ENCODE measurements at regions not wholly inside any gene's neighbourhood (a gene's known extent, or its start where the extent isn't known, plus 50 kb on each side); places are given as distances from the start of the nearest gene placed in this dataset.
"Not testable (repeated sequence)": the region's sequence is repeated elsewhere in the genome, so short reads cannot be mapped to it uniquely, and the experiment has no call there.

DNA sequence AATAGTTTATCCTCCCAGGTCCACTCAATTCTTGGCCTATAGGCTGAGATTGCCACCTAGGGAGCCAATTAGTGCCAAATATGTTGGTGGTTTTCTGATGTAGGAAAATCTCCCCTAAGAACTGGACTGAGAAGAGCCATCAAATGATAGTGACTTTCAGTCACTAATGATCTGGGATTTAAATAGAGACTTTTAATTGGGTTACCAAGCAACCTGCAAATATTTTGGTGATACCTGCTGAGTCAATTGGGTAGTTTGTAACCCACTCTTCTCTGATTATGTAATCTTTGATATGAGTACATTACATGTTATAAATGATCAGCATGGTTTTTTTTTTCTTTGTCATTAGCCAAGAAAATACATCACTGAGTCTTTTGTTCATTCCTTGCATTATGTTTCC is 600.8 kb downstream of the TTLL7 start:
- intact Hi-C loops (cut with micrococcal nuclease; ENCODE audit: unreplicated experiment); H3K4me3 ChIP-seq; SMC1A ChIA-PET (ENCODE audit: uncharacterized antibody, unreplicated experiment); H3K9me3 ChIP-seq (replicated peaks; ENCODE audit: control insufficient read depth, insufficient read depth, low read length); H3K79me2 ChIP-seq (ENCODE audit: control insufficient read depth, insufficient read depth, low read length); H4K20me1 ChIP-seq (ENCODE audit: control insufficient read depth, insufficient read depth); FAIRE-seq; in situ Hi-C loops (cut with MboI); H3K9ac ChIP-seq (ENCODE audit: control insufficient read depth, insufficient read depth, low read length); H3K27ac ChIP-seq (ENCODE audit: control insufficient read depth, insufficient read depth); H2AFZ ChIP-seq (ENCODE audit: control insufficient read depth, low read depth, low read length); POLR2A ChIA-PET; H3K36me3 ChIP-seq (ENCODE audit: control insufficient read depth in 2 of 2, insufficient read depth in 2 of 2, low read length in 1 of 2); DNase-seq (ENCODE audit: low read depth, low spot score); BruUV-seq (replicated peaks); H3K4me2 ChIP-seq (ENCODE audit: control insufficient read depth, insufficient read depth); CTCF ChIA-PET; H3K4me1 ChIP-seq (ENCODE audit: control insufficient read depth, insufficient read depth, low read length); RAD21 ChIA-PET (ENCODE audit: unreplicated experiment); H3K27me3 ChIP-seq (replicated peaks in 1 of 2; ENCODE audit: control insufficient read depth in 2 of 2, insufficient read depth in 2 of 2, low read length in 1 of 2): not testable (repeated sequence)
- peak; percentile 52; the same call in 1 of the 2 replicates for TF ChIP-seq ZNF24 (IDR thresholded peaks at IDR 0.05)
- peak; percentile 31; the same call in 1 of the 2 replicates for TF ChIP-seq IRF4 (IDR thresholded peaks at IDR 0.05; ENCODE audit: low read depth, low read length)
- TF ChIP-seq, protein P1, sequence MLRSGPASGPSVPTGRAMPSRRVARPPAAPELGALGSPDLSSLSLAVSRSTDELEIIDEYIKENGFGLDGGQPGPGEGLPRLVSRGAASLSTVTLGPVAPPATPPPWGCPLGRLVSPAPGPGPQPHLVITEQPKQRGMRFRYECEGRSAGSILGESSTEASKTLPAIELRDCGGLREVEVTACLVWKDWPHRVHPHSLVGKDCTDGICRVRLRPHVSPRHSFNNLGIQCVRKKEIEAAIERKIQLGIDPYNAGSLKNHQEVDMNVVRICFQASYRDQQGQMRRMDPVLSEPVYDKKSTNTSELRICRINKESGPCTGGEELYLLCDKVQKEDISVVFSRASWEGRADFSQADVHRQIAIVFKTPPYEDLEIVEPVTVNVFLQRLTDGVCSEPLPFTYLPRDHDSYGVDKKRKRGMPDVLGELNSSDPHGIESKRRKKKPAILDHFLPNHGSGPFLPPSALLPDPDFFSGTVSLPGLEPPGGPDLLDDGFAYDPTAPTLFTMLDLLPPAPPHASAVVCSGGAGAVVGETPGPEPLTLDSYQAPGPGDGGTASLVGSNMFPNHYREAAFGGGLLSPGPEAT (IDR thresholded peaks at IDR 0.05; ENCODE audit: low read depth), result 0 out of 2 replicates have a peak, but pooled peaks have one; percentile 28
- TF ChIP-seq BMI1 (IDR thresholded peaks at IDR 0.05; ENCODE audit: borderline replicate concordance), result peak; percentile 41; the same call in 1 of the 2 replicates
- TF ChIP-seq ATF7 (IDR thresholded peaks at IDR 0.05; ENCODE audit: low read depth), result peak; percentile 75
- peak; percentile 71 for TF ChIP-seq JUNB (IDR thresholded peaks at IDR 0.05)
- TF ChIP-seq MTA2 (IDR thresholded peaks at IDR 0.05; ENCODE audit: low read depth), result peak; percentile 89
- peak; percentile 24; the same call in 1 of the 2 replicates for TF ChIP-seq NFIC (IDR thresholded peaks at IDR 0.05; ENCODE audit: low read depth, low read length)
- TF ChIP-seq IKZF1 (conservative IDR thresholded peaks at IDR 0.05), result 0 out of 2 replicates have a peak, but pooled peaks have one; percentile 18
- peak; percentile 86 for ATAC-seq

DNA sequence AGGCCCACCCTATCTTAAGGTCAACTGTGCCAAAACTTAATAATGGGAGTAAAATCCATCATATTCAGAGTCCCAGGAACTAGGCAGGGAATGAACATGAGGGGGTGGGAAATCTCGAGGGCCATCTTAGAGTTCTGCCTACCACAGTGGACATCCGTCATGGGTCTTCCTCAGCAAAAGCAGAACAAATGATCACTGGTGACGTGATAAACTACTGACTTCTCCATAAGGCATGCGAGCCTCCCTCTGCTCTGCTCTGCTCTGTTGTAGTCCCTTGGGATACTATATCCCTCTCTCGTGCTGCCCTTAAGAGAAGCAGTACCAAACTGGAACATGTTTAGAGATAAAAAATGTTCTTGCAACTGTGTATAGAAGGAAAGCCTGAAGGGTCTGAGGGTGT is 603.8 kb downstream of the TTLL7 start:
- H3K79me2 ChIP-seq (ENCODE audit: control insufficient read depth, insufficient read depth, low read length); CTCF ChIA-PET; intact Hi-C loops (cut with micrococcal nuclease; ENCODE audit: unreplicated experiment); H3K4me1 ChIP-seq (ENCODE audit: control insufficient read depth, insufficient read depth, low read length); H3K4me2 ChIP-seq (ENCODE audit: control insufficient read depth, insufficient read depth); H3K9me3 ChIP-seq (replicated peaks; ENCODE audit: control insufficient read depth, insufficient read depth, low read length); H3K27ac ChIP-seq (ENCODE audit: control insufficient read depth, insufficient read depth); H3K4me3 ChIP-seq; H4K20me1 ChIP-seq (ENCODE audit: control insufficient read depth, insufficient read depth); H3K36me3 ChIP-seq (ENCODE audit: control insufficient read depth in 2 of 2, insufficient read depth in 2 of 2, low read length in 1 of 2); H2AFZ ChIP-seq (ENCODE audit: control insufficient read depth, low read depth, low read length); H3K27me3 ChIP-seq (replicated peaks in 1 of 2; ENCODE audit: control insufficient read depth in 2 of 2, insufficient read depth in 2 of 2, low read length in 1 of 2); POLR2A ChIA-PET; SMC1A ChIA-PET (ENCODE audit: uncharacterized antibody, unreplicated experiment); in situ Hi-C loops (cut with MboI); RAD21 ChIA-PET (ENCODE audit: unreplicated experiment); FAIRE-seq; DNase-seq (ENCODE audit: low read depth, low spot score); ATAC-seq; BruUV-seq (replicated peaks); H3K9ac ChIP-seq (ENCODE audit: control insufficient read depth, insufficient read depth, low read length): not testable (repeated sequence)
- WGBS (ENCODE audit: insufficient coverage, insufficient replicate concordance, low lambda C conversion rate, missing lambda C conversion rate), result 52% methylated on average over 5 of the region's 5 CpGs

DNA sequence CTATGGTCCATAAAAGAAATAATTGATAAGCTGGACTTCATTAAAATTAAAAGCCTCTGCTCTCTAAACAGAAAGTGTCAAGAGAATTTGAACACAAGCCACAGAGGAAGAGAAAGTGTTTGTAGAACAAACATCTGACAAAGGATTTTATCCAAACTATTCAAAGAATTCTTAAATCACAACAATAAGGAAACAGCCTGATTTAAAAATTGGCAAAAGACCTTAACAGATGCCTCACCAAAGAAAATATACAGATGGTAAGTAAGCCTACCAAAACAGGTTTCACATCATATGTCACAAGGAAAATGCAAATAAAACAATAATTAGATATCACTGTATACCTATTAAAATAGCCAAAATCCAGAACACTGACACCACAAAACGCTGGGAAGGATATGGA is 612.0 kb downstream of the TTLL7 start:
- RAD21 ChIA-PET (ENCODE audit: unreplicated experiment); BruUV-seq (replicated peaks); POLR2A ChIA-PET; H3K9me3 ChIP-seq (replicated peaks; ENCODE audit: control insufficient read depth, insufficient read depth, low read length); DNase-seq (ENCODE audit: low read depth, low spot score); ATAC-seq; H3K36me3 ChIP-seq (ENCODE audit: control insufficient read depth in 2 of 2, insufficient read depth in 2 of 2, low read length in 1 of 2); H2AFZ ChIP-seq (ENCODE audit: control insufficient read depth, low read depth, low read length); intact Hi-C loops (cut with micrococcal nuclease; ENCODE audit: unreplicated experiment); H3K79me2 ChIP-seq (ENCODE audit: control insufficient read depth, insufficient read depth, low read length); H3K27me3 ChIP-seq (replicated peaks in 1 of 2; ENCODE audit: control insufficient read depth in 2 of 2, insufficient read depth in 2 of 2, low read length in 1 of 2); H3K27ac ChIP-seq (ENCODE audit: control insufficient read depth, insufficient read depth); H3K4me3 ChIP-seq; H3K4me1 ChIP-seq (ENCODE audit: control insufficient read depth, insufficient read depth, low read length); CTCF ChIA-PET; H4K20me1 ChIP-seq (ENCODE audit: control insufficient read depth, insufficient read depth); FAIRE-seq; H3K4me2 ChIP-seq (ENCODE audit: control insufficient read depth, insufficient read depth); in situ Hi-C loops (cut with MboI); H3K9ac ChIP-seq (ENCODE audit: control insufficient read depth, insufficient read depth, low read length); SMC1A ChIA-PET (ENCODE audit: uncharacterized antibody, unreplicated experiment): not testable (repeated sequence)
- 8% methylated on average over 1 of the region's 1 CpG for WGBS (ENCODE audit: insufficient coverage, insufficient replicate concordance, low lambda C conversion rate, missing lambda C conversion rate)
